K562 (cell line): ENCODE measurements at regions not wholly inside any gene's neighbourhood (a gene's known extent, or its start where the extent isn't known, plus 50 kb on each side); places are given as distances from the start of the nearest gene placed in this dataset.

Experiments
- ATAC-seq: fragments of 200-7000 bp; cut with Tn5 transposase; 3 replicates; pipeline ENCODE4 v1.9.1; 2020; ENCODE audit warnings: moderate library complexity
- BruUV-seq: library from RNA; stranded (reverse); fragments of 400-500 nt; replicated peaks from 2 replicates; lab custom pipeline; 2021; lab: Mats Ljungman, UMichigan
- CTCF ChIA-PET: fragments of 300-600 bp; formaldehyde crosslinking; extraction: SDS; loops from one replicate; lab custom pipeline; 2021; ENCODE audit warnings: low intra/inter-chr PET ratio; lab: Yijun Ruan, JAX
- POLR2A ChIA-PET: fragments of 300-600, 350-650 bp; sonication (Branson Sonifier 250); formaldehyde crosslinking; extraction: SDS; loops from one replicate; lab custom pipeline; 2021; ENCODE audit warnings: antibody characterized with exemption, inconsistent platforms; lab: Yijun Ruan, JAX
- DNase-seq, 4 experiments: peaks; one replicate each; pipeline versions ENCODE4 v3.0.0 to v3.0.0-alpha.2; 2011 to 2018; ENCODE audit warnings: low spot score in 3 of 4, mixed read lengths in 3 of 4; ENCODE audit errors: extremely low read depth in 1 of 4
- FAIRE-seq: peaks from 2 replicates; lab custom pipeline; 2011; peaks lifted over from hg19 to GRCh38; lab: Jason Lieb, UNC
- H2AFZ ChIP-seq: 2 replicates; pipeline ENCODE4 v1.6.0; 2011; ENCODE audit warnings: low read depth, low read length, control low read depth, inconsistent platforms
- H3K27ac ChIP-seq: fragments of 200-600 bp; 3 replicates; pipeline ENCODE4 v1.8.0; 2011; ENCODE audit warnings: low read depth, mild to moderate bottlenecking, control low read depth, inconsistent platforms, low read length, moderate library complexity, mixed read lengths; ENCODE audit errors: extremely low read depth
- H3K27me3 ChIP-seq, 2 experiments: fragments of 300-600 bp in 1 of 2; 2 replicates in 1 of 2; 3 replicates in 1 of 2; pipeline versions ENCODE4 v1.6.0 to v1.8.0; 2011; ENCODE audit warnings: inconsistent platforms in 2 of 2, low read length in 2 of 2, mild to moderate bottlenecking in 1 of 2, mixed read lengths in 1 of 2, moderate library complexity in 1 of 2; ENCODE audit not compliant: control insufficient read depth in 2 of 2, insufficient read depth in 2 of 2
- H3K36me3 ChIP-seq: fragments of 300-600 bp; 3 replicates; pipeline ENCODE4 v1.8.0; 2011; ENCODE audit warnings: mild to moderate bottlenecking, low read length, inconsistent platforms; ENCODE audit not compliant: control insufficient read depth, insufficient read depth
- H3K4me1 ChIP-seq, 2 experiments: fragments of 200-600 bp in 1 of 2; replicated peaks in 1 of 2; 2 replicates in 1 of 2; 3 replicates in 1 of 2; pipeline versions ENCODE4 v1.5.1 to v1.8.0; 2011; ENCODE audit warnings: inconsistent platforms in 2 of 2, low read length in 2 of 2, mild to moderate bottlenecking in 1 of 2, mixed read lengths in 1 of 2, moderate library complexity in 1 of 2; ENCODE audit not compliant: control insufficient read depth in 2 of 2, insufficient read depth in 2 of 2
- H3K4me2 ChIP-seq: 2 replicates; pipeline ENCODE4 v1.6.1; 2011; ENCODE audit warnings: low read length, control low read depth, inconsistent platforms, mixed read lengths; ENCODE audit not compliant: insufficient read depth
- H3K4me3 ChIP-seq: fragments of 200-600 bp; sonication (generic), shearing (Covaris generic); 2 replicates; pipeline ENCODE4 v1.5.1; 2016; ENCODE audit warnings: control low read depth, inconsistent platforms
- H3K79me2 ChIP-seq: fragments of 200-600 bp; 3 replicates; pipeline ENCODE4 v1.8.0; 2011; ENCODE audit warnings: low read length, inconsistent platforms; ENCODE audit not compliant: control insufficient read depth, insufficient read depth
- H3K9ac ChIP-seq, 2 experiments: 2 replicates each; pipeline versions ENCODE4 v1.6.0 to v1.6.1; 2011; ENCODE audit warnings: low read depth in 2 of 2, low read length in 2 of 2, control low read depth in 1 of 2, inconsistent platforms in 1 of 2, mild to moderate bottlenecking in 1 of 2, mixed read lengths in 1 of 2; ENCODE audit not compliant: insufficient read depth in 1 of 2
- H3K9me1 ChIP-seq: one replicate; pipeline ENCODE4 v1.6.0; 2011; ENCODE audit warnings: inconsistent platforms, mild to moderate bottlenecking, low read length, moderate library complexity; ENCODE audit not compliant: control insufficient read depth, insufficient read depth
- H3K9me3 ChIP-seq: replicated peaks from 2 replicates; pipeline ENCODE4 v1.5.1; 2011; ENCODE audit warnings: low read depth, low read length, inconsistent platforms; ENCODE audit not compliant: control insufficient read depth, insufficient read depth
- H4K20me1 ChIP-seq: replicated peaks from 2 replicates; pipeline ENCODE4 v1.6.1; 2011; ENCODE audit warnings: low read length, inconsistent platforms, mixed read lengths; ENCODE audit not compliant: control insufficient read depth, insufficient read depth
- ARID3A ChIP-seq: IDR thresholded peaks from 2 replicates; pipeline ENCODE4 v1.6.1; 2012; ENCODE audit warnings: low read depth, low read length, improper control_type of control experiment, borderline replicate concordance
- EHMT2 ChIP-seq: fragments of 450-650 bp; IDR thresholded peaks from 2 replicates; pipeline ENCODE4 v1.6.1; 2018; ENCODE audit warnings: antibody characterized with exemption
- GTF2F1 ChIP-seq: IDR thresholded peaks from 2 replicates; pipeline ENCODE4 v1.6.1; 2011; ENCODE audit warnings: low read depth, low read length, improper control_type of control experiment
- HDAC6 ChIP-seq: IDR thresholded peaks from 2 replicates; pipeline ENCODE4 v1.6.1; 2012; ENCODE audit warnings: low read depth, mild to moderate bottlenecking, control low read depth, inconsistent platforms, low read length, moderate library complexity
- KAT8 ChIP-seq: fragments of 450-650 bp; IDR thresholded peaks from 2 replicates; pipeline ENCODE4 v1.6.1; 2016; ENCODE audit warnings: low read depth, mild to moderate bottlenecking
- MTF1 ChIP-seq: fragments of 250-450 bp; sonication (Bioruptor Pico); IDR thresholded peaks from 2 replicates; pipeline ENCODE4 v1.9.0; 2021; ENCODE audit warnings: moderate library complexity, mild to moderate bottlenecking, inconsistent platforms, borderline replicate concordance
- MYBL2 ChIP-seq, 2 experiments: fragments of 450-650 bp in 1 of 2; sonication (generic) in 1 of 2; formaldehyde crosslinking in 1 of 2; IDR thresholded peaks; 2 replicates each; pipeline versions ENCODE4 v1.6.1 to v1.8.1; 2017 to 2022; ENCODE audit warnings: borderline replicate concordance in 1 of 2, inconsistent platforms in 1 of 2, low read depth in 1 of 2, mild to moderate bottlenecking in 1 of 2, missing genetic modification reagents in 1 of 2, moderate library complexity in 1 of 2
- NKRF ChIP-seq: fragments of 450-650 bp; IDR thresholded peaks from 2 replicates; pipeline ENCODE4 v1.6.1; 2016; ENCODE audit warnings: borderline replicate concordance
- PBX2 ChIP-seq, 2 experiments: IDR thresholded peaks in 1 of 2; conservative IDR thresholded peaks in 1 of 2; 2 replicates each; pipeline ENCODE4 v1.6.1; 2016; ENCODE audit warnings: low read depth in 2 of 2, mild to moderate bottlenecking in 1 of 2, missing compliant biosample characterization in 1 of 2, missing genetic modification characterization in 1 of 2, moderate library complexity in 1 of 2
- RBM14 ChIP-seq: fragments of 200-400 bp; formaldehyde crosslinking; IDR thresholded peaks from 2 replicates; pipeline ENCODE4 v1.6.1; 2018; ENCODE audit warnings: low read depth, mild to moderate bottlenecking, low read length, moderate library complexity, borderline replicate concordance; ENCODE audit not compliant: insufficient read depth
- TAF15 ChIP-seq: fragments of 200-400 bp; formaldehyde crosslinking; IDR thresholded peaks from 2 replicates; pipeline ENCODE4 v1.6.1; 2017; ENCODE audit warnings: mild to moderate bottlenecking, low read depth, low read length, moderate library complexity
- XRCC3 ChIP-seq: fragments of 450-650 bp; IDR thresholded peaks from 2 replicates; pipeline ENCODE4 v1.6.1; 2017; ENCODE audit warnings: mild to moderate bottlenecking, moderate library complexity
- ZNF140 ChIP-seq: fragments of 250-450 bp; sonication (Bioruptor Pico); IDR thresholded peaks from 2 replicates; pipeline ENCODE4 v1.8.0; 2021; ENCODE audit warnings: moderate library complexity, mild to moderate bottlenecking, inconsistent platforms
- ZNF239 ChIP-seq: fragments of 250-450 bp; sonication (Bioruptor Pico); IDR thresholded peaks from 2 replicates; pipeline ENCODE4 v1.4.0; 2020; ENCODE audit warnings: mild to moderate bottlenecking
- ZNF263 ChIP-seq: sonication (generic); formaldehyde crosslinking; IDR thresholded peaks from 2 replicates; pipeline ENCODE4 v1.8.0; 2022; ENCODE audit warnings: mild to moderate bottlenecking, missing genetic modification reagents, borderline replicate concordance
- WGBS: fragments of 100-300 bp; shearing (Covaris generic); methylation state at CpG from one replicate; pipeline ENCODE4 v1.1.6; 2016; ENCODE audit warnings: low coverage, mixed read lengths; ENCODE audit not compliant: insufficient coverage; ENCODE audit errors: missing lambda C conversion rate; 5-methylcytosine and 5-hydroxymethylcytosine counted together
- in situ Hi-C: fragments of 300-500 bp; cut with MboI; formaldehyde crosslinking; loops from 4 replicates; pipeline ENCODE4 v1.15.0; 2018; ENCODE audit warnings: inconsistent platforms, mixed read lengths
- intact Hi-C: fragments of 100-400 bp; cut with micrococcal nuclease; formaldehyde crosslinking; loops from 2 replicates; pipeline ENCODE4 v1.14.2; 2022

GRCh38 chr15:29522373-29523276, 253.0 kb upstream of the NSMCE3 start:
- Histone ChIP-seq H3K4me2 (no peak overlapping the region), H3K9ac (no peak overlapping the region), H3K27me3 (no peaks in the 10 kb centered on the region), H4K20me1 (no peaks in the 10 kb centered on the region), H3K27ac (no peak overlapping the region), H3K79me2 (no peaks in the 10 kb centered on the region), H3K36me3 (no peaks in the 10 kb centered on the region), H3K4me1 (no peaks in the 10 kb centered on the region), H3K9me3 (no peaks in the 10 kb centered on the region), H3K9me1 (no peaks in the 10 kb centered on the region), H3K4me3 (no peak overlapping the region), H2AFZ (no peak overlapping the region)
- no TSS peak for BruUV-seq
- in situ Hi-C loops: no loop called here
- ATAC-seq (no peak), FAIRE-seq (no peak), DNase-seq (no peak)
- WGBS: 0% methylated on average over 7 of the region's 7 CpGs
- ChIA-PET CTCF (no interaction called here), POLR2A (no interaction called here)
- intact Hi-C loops: no loop called here
- TF ChIP-seq XRCC3 (no peak), KAT8 (no peak), PBX2 (CRISPR knock-in tag; IDR thresholded peaks at IDR 0.05; ENCODE audit: low read depth) (no peak), PBX2 (tag; conservative IDR thresholded peaks at IDR 0.05; ENCODE audit: low read depth) (no peak), ARID3A (no peak), MYBL2 (IDR thresholded peaks at IDR 0.05; ENCODE audit: low read depth) (no peak), MYBL2 (CRISPR knock-in tag; IDR thresholded peaks at IDR 0.05; ENCODE audit: borderline replicate concordance) (no peak), MTF1 (CRISPR knock-in tag) (no peak), EHMT2 (no peak), GTF2F1 (no peak), ZNF140 (CRISPR knock-in tag) (no peak), NKRF (no peak), ZNF239 (CRISPR knock-in tag) (no peak), RBM14 (no peak), ZNF263 (no peak), TAF15 (no peak), HDAC6 (no peak)
